ENCODE measurements at regions not wholly inside any gene's neighbourhood (a gene's known extent, or its start where the extent isn't known, plus 50 kb on each side); places are given as distances from the start of the nearest gene placed in this dataset.
"Not testable (repeated sequence)": the region's sequence is repeated elsewhere in the genome, so short reads cannot be mapped to it uniquely, and the experiment has no call there.

GRCh38 chr9:90213045-90213444 lies 429.6 kb downstream of the DIRAS2 start:
- ATAC-seq; H2AFZ ChIP-seq; H3K79me2 ChIP-seq (replicated peaks; ENCODE audit: insufficient read depth); H3K27ac ChIP-seq (ENCODE audit: low read depth); H4K20me1 ChIP-seq (replicated peaks; ENCODE audit: insufficient read depth); H3K27ac Mint-ChIP-seq; H3K4me1 Mint-ChIP-seq; DNase-seq (ENCODE audit: low spot score); H3K9me2 ChIP-seq (ENCODE audit: insufficient read depth); H3K4me2 ChIP-seq; H3K4me3 ChIP-seq; H3K9me3 Mint-ChIP-seq; H3K36me3 ChIP-seq (ENCODE audit: insufficient read depth); H3K4me1 ChIP-seq (ENCODE audit: insufficient read depth); H3K27me3 Mint-ChIP-seq (ENCODE audit: insufficient read depth, low read depth, poor library complexity); H3K36me3 Mint-ChIP-seq (ENCODE audit: low read depth); H3K27me3 ChIP-seq (ENCODE audit: insufficient read depth); H3F3A ChIP-seq (replicated peaks; ENCODE audit: low read depth); H3K4me3 Mint-ChIP-seq: not testable (repeated sequence)

- Mint-ChIP-seq H3K27ac (no peak overlapping the region), H3K27me3 (ENCODE audit: insufficient read depth, low read depth, poor library complexity) (no peaks in the 10 kb centered on the region), H3K4me3 (peak overlapping the region; percentile 66), H3K4me1 (no peaks in the 10 kb centered on the region), H3K9me3 (no peaks in the 10 kb centered on the region; the same call in 2 of the 3 replicates), H3K36me3 (ENCODE audit: low read depth) (no peaks in the 10 kb centered on the region)
- no peaks in the 10 kb centered on the region for H3K79me2 ChIP-seq (replicated peaks; ENCODE audit: insufficient read depth)
- H3K4me3 ChIP-seq: peak overlapping the region; percentile 64
- H3K27ac ChIP-seq (ENCODE audit: low read depth): no peak overlapping the region
- H3K4me2 ChIP-seq: peak overlapping the region; percentile 79
- no peaks in the 10 kb centered on the region for H3K36me3 ChIP-seq (ENCODE audit: insufficient read depth)
- H4K20me1 ChIP-seq (replicated peaks; ENCODE audit: insufficient read depth): no peaks in the 10 kb centered on the region
- peak; percentile 97 for ATAC-seq
- no peaks in the 10 kb centered on the region for H3F3A ChIP-seq (replicated peaks; ENCODE audit: low read depth)
- H3K4me1 ChIP-seq (ENCODE audit: insufficient read depth): no peaks in the 10 kb centered on the region
- DNase-seq (ENCODE audit: low spot score): peak; percentile 75
- H3K27me3 ChIP-seq (ENCODE audit: insufficient read depth): no peaks in the 10 kb centered on the region
- no peaks in the 10 kb centered on the region for H3K9me2 ChIP-seq (ENCODE audit: insufficient read depth)
- peak overlapping the region; percentile 97; the same call in 1 of the 2 replicates for H2AFZ ChIP-seq
- no peak for TF ChIP-seq ZNF462 (CRISPR knock-in tag; IDR thresholded peaks at IDR 0.05)
- no peak for TF ChIP-seq EZH2phosphoT487 (IDR thresholded peaks at IDR 0.05; ENCODE audit: unreplicated experiment)
- TF ChIP-seq JUNB (IDR thresholded peaks at IDR 0.05; ENCODE audit: unreplicated experiment): no peak
- TF ChIP-seq CTCF (conservative IDR thresholded peaks at IDR 0.05; ENCODE audit: low read depth in 2 of 2): peak; percentile 79 to 86
- TF ChIP-seq CREB1 (CRISPR knock-in tag; IDR thresholded peaks at IDR 0.05; ENCODE audit: low read depth): peak; percentile 13; the same call in 1 of the 2 replicates
- no peak for TF ChIP-seq POLR2AphosphoS5 (IDR thresholded peaks at IDR 0.05; ENCODE audit: low read depth)
- TF ChIP-seq ETS1 (IDR thresholded peaks at IDR 0.05): no peak
- TF ChIP-seq ZNF331 (CRISPR knock-in tag; IDR thresholded peaks at IDR 0.05; ENCODE audit: low read depth): no peak
- no peak for TF ChIP-seq NANOG (IDR thresholded peaks at IDR 0.05; ENCODE audit: borderline replicate concordance)
Observed at GRCh38 chr9:90219548-90220118, 423.0 kb downstream of the DIRAS2 start.

Measured in GM23338 (cell line).